GM12873 (cell line): ENCODE measurements at regions not wholly inside any gene's neighbourhood (a gene's known extent, or its start where the extent isn't known, plus 50 kb on each side); places are given as distances from the start of the nearest gene placed in this dataset.

Experiments
- CTCF ChIP-seq: IDR thresholded peaks from 2 replicates; pipeline ENCODE4 v1.5.1; 2012; ENCODE audit warnings: low read depth, mild to moderate bottlenecking, moderate library complexity, low read length, control low read depth; ENCODE audit not compliant: insufficient read depth; ENCODE audit errors: missing control alignments

GRCh38 chr12:17304503-17305347, 698.8 kb upstream of the LMO3 start:
- no peak for TF ChIP-seq CTCF

DNA sequence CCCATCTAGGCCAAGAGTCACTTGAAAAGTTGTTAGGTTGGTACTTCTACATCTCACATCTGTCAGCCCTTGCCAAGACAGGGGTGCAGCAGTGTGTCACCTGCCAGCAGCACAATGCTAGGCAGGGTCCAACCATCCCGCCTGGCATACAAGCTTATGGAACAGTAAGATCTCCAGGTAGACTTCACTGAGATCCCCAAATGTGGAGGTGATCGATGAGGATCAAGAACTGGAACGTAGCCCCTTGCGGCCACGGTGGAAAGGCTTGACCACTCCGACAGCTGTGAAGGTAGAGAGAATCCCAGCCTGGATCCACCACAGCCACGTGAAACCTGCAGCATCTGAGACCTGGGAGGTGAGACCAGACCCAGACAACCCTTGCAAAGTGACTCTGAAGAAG, 696.0 kb upstream of the LMO3 start:
- TF ChIP-seq CTCF: no peak

DNA sequence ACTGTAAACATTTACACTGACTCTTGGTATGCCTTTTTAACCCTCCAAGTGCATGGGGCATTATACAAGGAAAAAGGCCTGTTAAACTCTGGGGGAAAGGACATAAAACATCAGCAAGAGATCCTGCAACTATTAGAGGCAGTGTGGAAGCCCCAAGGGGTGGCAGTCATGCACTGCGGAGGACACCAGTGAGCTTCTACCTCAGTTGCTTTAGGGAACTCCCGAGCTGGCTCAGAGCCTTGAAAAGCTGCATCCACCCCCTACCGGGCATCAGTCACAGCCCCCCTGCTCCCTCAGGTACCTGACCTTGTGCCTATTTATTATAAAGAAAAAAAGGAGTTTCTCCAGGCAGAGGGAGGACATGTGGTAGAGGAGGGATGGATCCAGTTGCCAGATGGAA, 695.6 kb upstream of the LMO3 start:
- TF ChIP-seq CTCF: no peak

- no peak for TF ChIP-seq CTCF
Measured at GRCh38 chr12:17296882-17297281, 690.9 kb upstream of the LMO3 start.

DNA sequence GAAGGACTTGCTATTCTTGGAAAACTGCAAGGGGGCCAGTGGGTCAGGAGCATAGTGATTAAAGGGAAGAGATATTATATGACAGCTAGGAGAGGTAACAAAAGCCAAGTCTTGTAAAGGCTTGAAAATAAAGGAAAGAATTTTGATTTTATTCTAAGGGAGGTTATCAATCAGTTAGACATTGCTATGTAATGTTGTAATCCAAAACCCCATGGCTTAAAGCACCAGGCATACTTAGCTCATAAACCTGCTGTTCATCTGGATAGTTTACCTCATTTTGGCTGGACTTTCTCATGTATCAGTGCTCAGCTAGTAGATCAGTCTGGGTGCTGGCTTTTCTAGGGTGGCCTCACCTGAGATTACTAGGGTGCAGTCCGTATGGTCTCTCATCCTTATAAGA, 680.9 kb upstream of the LMO3 start:
- no peak for TF ChIP-seq CTCF

DNA sequence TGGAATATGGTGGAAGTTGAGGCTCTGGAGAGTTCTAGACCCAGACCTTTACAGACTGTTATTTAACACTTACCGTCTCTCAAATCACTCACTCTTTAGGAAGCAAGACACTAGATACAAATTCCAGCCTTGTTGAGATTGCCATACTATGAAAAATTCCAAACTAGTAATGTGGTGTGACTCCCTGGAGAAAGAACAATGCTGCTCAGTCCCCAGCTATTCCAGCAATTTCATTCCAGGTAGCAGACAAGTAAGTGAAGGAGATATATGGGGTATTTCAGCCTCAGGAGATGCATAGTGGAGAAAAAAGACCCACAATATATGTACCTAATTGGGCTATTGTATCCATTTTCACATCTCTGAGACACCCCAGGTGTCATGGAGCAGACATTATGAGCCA, 678.9 kb upstream of the LMO3 start:
- no peak for TF ChIP-seq CTCF

- TF ChIP-seq CTCF: no peak
Measured at GRCh38 chr12:17283563-17283962, 677.6 kb upstream of the LMO3 start.
